ENCODE measurements at regions not wholly inside any gene's neighbourhood (a gene's known extent, or its start where the extent isn't known, plus 50 kb on each side); places are given as distances from the start of the nearest gene placed in this dataset.
"Not testable (repeated sequence)": the region's sequence is repeated elsewhere in the genome, so short reads cannot be mapped to it uniquely, and the experiment has no call there.

GRCh38 chr14:53395267-53395666, 242.1 kb upstream of the DDHD1 start:
- not testable (repeated sequence) for DNase-seq (ENCODE audit: low spot score)

DNA sequence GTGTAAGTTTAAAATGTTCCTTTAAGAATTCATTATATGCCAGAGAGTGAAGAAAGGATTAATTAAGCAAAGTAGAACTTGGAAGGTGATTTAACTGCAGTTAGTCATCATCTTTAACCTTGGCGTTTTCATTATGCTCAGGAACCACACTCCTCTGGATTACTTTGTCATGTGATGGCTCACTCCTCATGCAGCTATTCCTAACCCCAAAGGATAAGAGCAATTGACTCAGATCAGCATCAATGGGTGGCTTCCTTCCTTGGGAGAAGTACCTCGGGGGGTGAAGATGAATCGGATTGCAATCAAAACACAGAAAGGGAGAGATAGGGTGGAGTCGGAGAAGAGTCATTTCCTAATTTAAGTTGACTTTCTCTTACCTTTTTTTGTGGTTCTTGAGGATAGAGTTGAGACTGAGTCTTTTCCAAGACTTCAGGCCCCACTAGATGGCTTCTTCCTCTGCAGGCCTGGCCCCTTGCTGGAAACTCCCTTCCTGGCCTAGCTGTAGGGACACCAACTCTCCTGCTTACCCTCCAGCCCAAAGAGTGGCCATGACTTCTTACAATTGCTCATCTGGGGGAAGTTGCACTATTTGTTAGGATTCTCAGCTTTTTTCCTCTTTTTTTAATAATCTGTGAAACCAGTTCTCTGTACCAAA, 238.6 kb upstream of the DDHD1 start:
- no peak for DNase-seq (ENCODE audit: low spot score)

DNA sequence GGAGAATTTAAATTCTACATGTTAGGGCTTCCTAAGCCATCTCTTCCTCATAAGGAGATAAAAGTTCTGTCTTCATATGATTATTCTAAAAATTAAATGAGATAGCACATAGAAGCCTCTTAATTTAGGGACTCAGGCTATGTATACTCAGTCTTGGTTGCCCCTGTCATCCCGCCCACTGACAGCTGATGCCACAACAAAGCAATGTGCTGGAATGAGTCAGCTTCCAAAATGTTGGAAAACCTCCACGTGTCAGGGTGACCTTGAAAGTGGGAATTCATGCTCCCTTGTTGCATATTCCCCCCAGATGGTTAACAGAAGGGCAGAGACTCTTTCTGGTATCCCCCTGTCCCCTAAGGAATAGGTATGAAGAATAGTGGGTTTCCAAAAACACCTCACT, 238.0 kb upstream of the DDHD1 start:
- DNase-seq (ENCODE audit: low spot score): no peak

DNA sequence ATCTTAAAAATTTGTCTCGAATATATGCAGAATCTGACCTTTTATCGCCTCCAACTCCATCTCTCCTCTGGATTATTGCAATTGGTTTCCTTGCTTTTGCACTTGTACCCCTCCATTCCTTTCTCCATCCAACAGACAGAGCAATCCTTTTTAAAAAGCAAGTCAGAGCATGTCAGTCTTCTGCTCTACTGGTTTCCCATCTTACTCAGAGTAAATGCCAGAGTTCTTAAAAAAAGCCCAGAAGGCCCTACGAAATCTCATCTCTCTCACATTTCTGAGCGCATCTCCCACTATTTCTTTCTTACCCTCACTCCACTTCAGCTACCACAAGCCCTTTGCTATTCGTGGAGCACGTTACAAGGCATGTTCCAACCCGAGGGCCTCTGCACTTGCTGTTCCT, 236.9 kb upstream of the DDHD1 start:
- no peak for DNase-seq (ENCODE audit: low spot score)

DNA sequence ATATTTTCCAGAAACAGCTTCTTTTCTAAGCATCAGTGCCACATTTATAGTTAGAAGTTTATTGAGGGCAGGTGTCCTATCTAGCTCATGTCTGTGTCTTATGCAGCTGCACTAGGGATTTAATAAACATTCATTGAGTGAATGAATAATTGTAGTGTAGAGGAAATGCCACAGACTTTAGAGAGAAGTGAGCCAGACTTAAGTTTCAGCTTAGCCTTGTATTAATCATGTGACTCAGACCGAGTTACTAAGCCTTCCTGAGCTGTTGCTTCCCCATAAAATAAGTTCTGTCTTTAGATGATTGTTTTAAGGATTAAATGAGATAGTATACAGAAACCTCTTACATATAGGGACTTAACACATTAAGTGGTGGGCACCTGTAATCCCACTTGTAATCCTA, 236.1 kb upstream of the DDHD1 start:
- no peak for DNase-seq (ENCODE audit: low spot score)

DNA sequence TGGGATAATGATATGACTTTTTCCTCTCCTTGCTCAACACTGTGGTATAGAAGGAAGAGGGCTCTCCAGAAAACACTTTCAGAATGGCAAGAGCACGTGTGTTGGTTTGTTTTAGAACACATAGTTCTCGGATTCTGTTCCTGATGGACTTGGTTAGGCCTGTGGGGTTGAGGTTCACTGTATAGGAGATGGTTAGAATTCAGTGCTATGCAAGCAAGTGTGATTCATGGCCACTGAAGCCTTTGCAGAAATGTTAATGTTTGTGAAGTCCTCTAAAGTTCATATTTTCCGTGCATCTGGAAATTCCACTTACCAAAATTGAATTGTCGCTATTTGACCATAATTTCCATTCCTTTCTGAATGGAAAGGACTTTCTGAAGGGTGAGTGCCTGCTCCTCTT, 233.2 kb upstream of the DDHD1 start:
- DNase-seq (ENCODE audit: low spot score): no peak

- DNase-seq (ENCODE audit: low spot score): no peak
Measured at GRCh38 chr14:53384536-53384935, 231.4 kb upstream of the DDHD1 start.

DNA sequence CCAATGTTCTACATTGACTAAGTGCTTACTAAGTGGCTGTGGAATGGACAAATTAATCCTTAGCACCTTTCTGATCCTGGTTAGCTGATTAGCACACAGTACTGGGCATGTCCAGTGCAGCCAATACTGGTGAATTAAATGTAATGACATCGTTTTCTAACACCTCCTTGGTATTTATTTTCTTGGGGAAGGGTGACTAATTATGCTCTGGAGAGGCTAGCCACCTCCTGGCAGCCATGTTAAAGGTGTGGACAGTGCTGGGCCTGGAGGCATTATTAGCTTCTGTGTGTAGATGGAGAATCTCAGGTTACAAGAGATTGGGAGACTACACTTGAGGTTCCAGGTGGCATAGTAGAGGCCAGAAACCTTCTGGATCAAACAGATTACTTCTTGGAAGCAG, 230.9 kb upstream of the DDHD1 start:
- no peak for DNase-seq (ENCODE audit: low spot score)

DNA sequence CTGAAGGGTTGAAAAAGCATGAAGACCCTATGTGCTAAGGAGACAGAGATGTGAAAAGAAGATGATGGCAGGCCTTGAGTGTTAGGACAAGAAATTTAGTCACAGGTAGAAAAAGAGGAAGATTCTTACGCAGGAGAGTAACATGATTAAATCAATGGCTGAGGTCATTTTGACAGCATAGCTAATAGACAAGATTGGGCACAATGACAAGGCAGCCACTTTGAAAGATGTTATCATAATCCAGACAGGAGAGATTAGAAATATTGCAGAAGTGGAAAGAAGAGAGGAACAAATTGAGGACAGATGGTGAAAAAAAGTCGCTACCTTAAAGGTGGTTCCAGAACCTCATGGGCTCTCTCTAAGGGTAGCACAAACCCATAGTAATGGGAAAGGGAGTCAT, 228.8 kb upstream of the DDHD1 start:
- DNase-seq (ENCODE audit: low spot score): no peak

GRCh38 chr14:53380867-53381225, 227.7 kb upstream of the DDHD1 start:
- no peak for DNase-seq (ENCODE audit: low spot score)

GRCh38 chr14:53380052-53380866, 227.1 kb upstream of the DDHD1 start:
- DNase-seq (ENCODE audit: low spot score): no peak

DNA sequence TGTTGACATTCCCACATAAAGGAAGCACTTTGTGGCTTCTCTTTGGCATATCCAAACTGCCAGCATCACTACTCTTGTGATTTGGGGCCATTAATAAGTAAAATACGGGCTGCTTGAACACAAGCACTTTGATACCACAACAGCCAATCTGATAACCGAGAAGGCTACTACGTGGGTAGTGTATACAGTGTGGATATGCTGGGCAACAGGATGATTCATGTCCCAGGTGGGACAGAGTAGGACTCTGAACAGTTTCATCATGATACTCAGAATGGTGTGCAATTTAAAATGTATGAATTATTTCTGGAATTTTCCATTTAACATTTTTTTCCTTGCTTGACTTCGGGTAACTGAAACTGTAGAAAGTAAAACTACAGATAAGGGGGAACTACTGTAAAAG, 225.0 kb upstream of the DDHD1 start:
- DNase-seq (ENCODE audit: low spot score): no peak

DNA sequence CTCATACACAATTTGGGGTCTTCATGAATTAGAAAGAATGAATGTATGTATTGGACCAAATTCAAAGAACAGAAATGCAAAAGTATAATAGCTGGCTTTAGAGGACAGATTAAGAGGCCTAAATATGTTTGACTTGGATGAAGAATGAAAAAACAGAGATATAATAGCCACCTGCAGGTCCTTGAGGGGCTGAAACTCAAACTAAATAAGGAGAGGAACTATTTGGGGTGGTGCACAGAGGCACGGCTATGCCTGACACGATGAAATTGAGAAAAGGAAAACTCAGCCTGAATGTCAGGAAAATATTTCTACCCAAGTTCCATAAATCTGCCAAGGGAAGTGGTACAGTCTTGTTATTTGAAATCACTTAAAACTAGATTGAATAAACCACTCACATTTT, 222.9 kb upstream of the DDHD1 start:
- no peak for DNase-seq (ENCODE audit: low spot score)

DNA sequence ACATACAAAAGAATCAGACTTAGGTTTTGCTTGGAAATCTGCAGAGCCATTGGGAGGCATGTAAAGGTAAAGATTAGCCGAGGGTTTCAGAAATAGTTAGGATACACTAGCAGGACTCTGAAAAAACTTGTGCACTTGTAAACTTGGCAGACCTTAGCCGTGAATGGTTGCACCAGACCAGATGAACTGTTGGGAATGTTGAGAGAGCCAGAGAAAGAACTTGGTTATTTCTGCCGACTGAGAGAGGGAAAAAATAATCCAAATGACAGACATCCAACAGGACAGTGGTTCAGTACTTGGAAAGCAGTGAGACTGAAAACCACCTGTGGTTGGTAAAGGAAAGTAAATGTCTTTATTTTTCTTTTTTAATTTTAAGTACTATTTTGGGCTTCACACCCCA, 222.5 kb upstream of the DDHD1 start:
- DNase-seq (ENCODE audit: low spot score): no peak

DNA sequence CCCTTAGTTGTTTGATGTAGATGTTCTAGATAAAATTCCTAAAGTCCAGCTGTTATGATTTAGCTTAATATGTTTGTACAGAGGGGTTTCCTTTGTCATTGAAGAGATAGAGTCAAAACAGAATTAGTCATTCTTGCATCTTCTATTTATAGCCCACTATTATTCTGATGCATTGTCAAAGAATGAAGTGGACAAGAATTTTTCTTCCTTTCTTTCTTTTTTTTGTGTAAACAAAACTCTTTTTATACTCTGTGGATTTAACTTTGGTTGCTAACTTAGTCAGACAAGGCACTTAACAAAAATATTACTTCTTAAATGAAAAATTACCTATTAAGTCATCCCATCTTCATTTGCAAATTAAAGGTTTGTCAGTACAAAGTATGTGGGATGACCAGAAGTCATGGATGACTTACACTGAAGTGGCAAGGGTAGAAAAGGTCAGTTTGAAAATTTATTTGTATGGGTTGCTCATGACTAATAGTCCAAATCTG, 215.6 kb upstream of the DDHD1 start:
- DNase-seq (ENCODE audit: low spot score): no peak

- no peak for DNase-seq (ENCODE audit: low spot score)
Measured at GRCh38 chr14:53368066-53368465, 214.9 kb upstream of the DDHD1 start.

GRCh38 chr14:53367644-53368026, 214.5 kb upstream of the DDHD1 start:
- DNase-seq (ENCODE audit: low spot score): no peak

DNA sequence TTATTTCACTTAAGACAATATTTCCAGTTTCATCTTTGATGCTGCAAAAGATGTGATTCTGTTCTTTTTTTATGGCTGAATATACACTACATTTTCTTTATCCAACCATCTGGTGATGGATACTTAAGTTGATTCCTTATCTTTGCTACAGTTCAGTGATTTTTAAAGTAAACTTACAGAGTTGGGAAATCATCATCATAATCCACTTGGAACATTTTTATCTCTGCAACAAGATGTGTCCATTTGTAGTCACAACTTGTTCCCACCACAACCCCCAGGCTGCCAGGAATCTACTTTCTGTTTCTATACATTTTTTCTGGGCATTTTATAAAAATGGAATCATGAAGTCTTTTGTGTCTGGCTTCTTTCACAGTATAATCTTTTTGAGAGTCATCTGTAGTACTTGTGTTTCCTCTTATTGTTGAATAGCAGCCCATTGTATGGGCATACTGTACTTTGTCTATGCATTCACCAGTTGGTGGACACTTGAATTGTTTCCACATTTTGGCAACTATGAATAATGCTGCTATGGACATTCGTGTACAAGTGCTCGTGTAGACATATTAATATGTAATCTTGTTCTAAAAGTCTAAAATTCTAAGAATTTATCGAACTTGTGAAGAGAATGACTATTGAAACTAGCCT, 212.5 kb upstream of the DDHD1 start:
- no peak for DNase-seq (ENCODE audit: low spot score)

DNA sequence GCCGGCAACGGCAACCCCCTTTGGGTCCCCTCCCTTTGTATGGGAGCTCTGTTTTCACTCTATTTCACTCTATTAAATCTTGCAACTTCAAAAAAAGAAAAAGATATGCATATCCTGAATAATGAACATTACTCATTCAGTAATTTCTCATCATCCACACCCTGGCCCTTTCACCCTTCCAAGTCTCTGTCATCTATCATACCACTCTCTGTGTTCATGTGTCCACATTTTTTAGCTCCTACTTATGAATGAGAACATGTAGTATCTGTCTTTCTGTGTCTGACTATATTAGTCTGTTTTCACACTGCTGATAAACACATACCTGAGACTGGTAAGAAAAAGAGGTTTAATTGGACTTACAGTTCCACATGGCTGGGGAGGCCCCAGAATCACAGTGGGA, 209.8 kb upstream of the DDHD1 start:
- not testable (repeated sequence) for DNase-seq (ENCODE audit: low spot score)

DNA sequence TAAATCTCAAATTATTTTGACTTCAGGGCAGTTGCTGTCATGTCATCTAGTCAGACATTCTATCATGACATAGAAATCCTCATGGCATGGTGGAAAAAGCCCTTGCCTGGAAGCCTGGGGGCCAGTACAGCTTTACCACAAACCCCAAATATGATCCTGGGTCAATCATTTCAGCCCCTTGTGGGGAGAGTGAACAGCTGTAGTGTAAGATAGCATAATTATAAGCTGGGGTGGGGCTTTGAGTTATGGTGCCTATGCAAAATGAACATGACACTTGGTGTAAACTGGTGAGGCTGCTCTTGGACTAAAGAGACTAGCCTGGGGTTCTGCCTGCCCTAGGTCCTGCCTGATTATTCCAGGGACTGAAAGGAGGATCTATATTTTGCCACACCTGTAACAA, 207.7 kb upstream of the DDHD1 start:
- DNase-seq (ENCODE audit: low spot score): no peak

DNA sequence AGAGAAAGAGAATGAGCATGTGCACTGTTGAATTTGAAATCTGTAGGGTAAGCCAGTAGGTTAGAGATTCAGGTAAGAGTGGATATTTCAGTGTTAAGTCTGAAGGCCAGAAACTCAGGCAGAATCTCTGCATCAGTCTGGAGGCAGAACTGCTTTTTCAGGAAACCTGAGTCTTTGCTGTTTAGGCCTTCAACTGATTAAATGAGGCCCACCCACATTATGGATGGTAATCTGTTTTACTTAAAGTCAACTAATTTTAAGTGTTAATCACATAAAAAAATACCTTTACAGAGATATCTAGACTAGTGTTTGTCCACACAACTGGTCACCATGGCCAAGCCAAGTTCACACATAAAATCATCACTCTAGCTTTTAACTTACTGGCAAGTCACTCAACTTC, 205.0 kb upstream of the DDHD1 start:
- no peak for DNase-seq (ENCODE audit: low spot score)

DNA sequence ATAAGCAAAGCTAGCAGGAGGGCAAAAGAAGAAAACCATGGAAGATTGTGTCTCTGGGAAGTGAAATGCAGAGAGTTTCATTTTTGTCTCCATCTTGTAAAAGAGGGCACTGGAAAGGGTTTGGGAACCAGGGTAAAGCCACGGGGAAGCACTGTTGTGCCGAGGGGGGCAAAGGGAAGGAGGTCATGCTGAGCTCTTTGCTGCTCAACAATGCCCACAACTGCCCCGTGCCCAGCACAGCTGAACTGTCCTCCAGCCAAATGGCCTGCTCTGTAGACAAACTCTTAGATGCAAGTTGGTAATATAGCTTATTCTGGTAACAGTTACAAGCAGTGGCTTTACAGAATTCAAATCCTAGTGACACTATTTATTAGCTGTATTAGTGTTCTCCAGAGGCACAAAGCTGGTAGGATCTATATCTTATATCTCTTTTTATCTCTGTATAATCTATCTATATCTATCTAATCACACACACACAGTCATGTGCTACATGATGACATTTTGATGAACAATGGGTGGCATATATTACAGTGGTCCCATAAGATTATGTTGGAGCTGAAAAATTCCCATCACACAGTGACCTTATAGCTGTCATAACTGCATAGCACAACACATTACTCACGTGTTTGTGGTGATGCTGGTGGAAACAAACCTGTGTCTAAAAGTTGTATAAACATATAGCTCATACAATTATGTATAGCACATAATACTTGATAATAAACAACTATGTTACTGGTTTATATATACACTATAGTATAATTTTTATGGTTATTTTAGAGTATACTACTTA, 203.4 kb upstream of the DDHD1 start:
- DNase-seq (ENCODE audit: low spot score): no peak
